Heart left ventricle (tissue), 16 donors: ENCODE measurements at regions not wholly inside any gene's neighbourhood (a gene's known extent, or its start where the extent isn't known, plus 50 kb on each side); places are given as distances from the start of the nearest gene placed in this dataset.
A peak's percentile ranks its signal among the peaks of the same experiment; 100 is the strongest.

Experiments used
- ATAC-seq, 4 donors: fragments of 200-7000 bp; cut with Tn5 transposase; one replicate each; pipeline ENCODE4 v1.9.1; 2020 to 2022; ENCODE audit warnings: moderate library complexity in 4 of 4, mild to moderate bottlenecking in 3 of 4, moderate number of reproducible peaks in 1 of 4
- DNase-seq, 5 donors: peaks; one replicate each; pipeline ENCODE4 v3.0.0-alpha.2; 2020
- H3K27ac ChIP-seq, 12 donors: fragments of 200-600 bp; sonication (generic) in 4 of 12; one replicate each; pipeline versions ENCODE4 v1.5.0 to v1.8.0; 2016 to 2022; ENCODE audit warnings: mild to moderate bottlenecking in 2 of 12
- H3K27me3 ChIP-seq, 9 donors: fragments of 200-600 bp; sonication (generic) in 2 of 9; one replicate each; pipeline versions ENCODE4 v1.5.1 to v1.8.0; 2016 to 2022; ENCODE audit warnings: mild to moderate bottlenecking in 3 of 9
- H3K36me3 ChIP-seq, 9 donors: fragments of 200-600 bp; sonication (generic) in 2 of 9; one replicate each; pipeline versions ENCODE4 v1.5.0 to v1.8.0; 2018 to 2022; ENCODE audit warnings: mild to moderate bottlenecking in 2 of 9
- H3K4me1 ChIP-seq, 12 donors: fragments of 200-600 bp; sonication (generic) in 4 of 12; one replicate each; pipeline versions ENCODE4 v1.5.0 to v1.8.0; 2016 to 2022; ENCODE audit warnings: mild to moderate bottlenecking in 3 of 12
- H3K4me3 ChIP-seq, 12 donors: fragments of 200-600 bp; sonication (generic) in 4 of 12; one replicate each; pipeline versions ENCODE4 v1.5.0 to v1.8.0; 2017 to 2022; ENCODE audit warnings: mild to moderate bottlenecking in 9 of 12, moderate library complexity in 4 of 12
- H3K9me3 ChIP-seq, 12 donors: fragments of 200-600 bp; sonication (generic) in 4 of 12; one replicate each; pipeline versions ENCODE4 v1.5.0 to v1.8.0; 2016 to 2022; ENCODE audit warnings: mild to moderate bottlenecking in 1 of 12
- POLR2A ChIP-seq, 2 donors: fragments of 450-650 bp; IDR thresholded peaks; one replicate each; pipeline ENCODE4 v1.6.1; 2017; ENCODE audit warnings: antibody characterized with exemption in 2 of 2, mild to moderate bottlenecking in 2 of 2, moderate library complexity in 2 of 2
- WGBS, 4 donors: extraction: QIAGEN DNeasy Blood & Tissue Kit in 2 of 4; methylation state at CpG; one replicate each; pipeline versions ENCODE4 v1.1.5 to v1.1.7; 2013 to 2018; 5-methylcytosine and 5-hydroxymethylcytosine counted together
- intact Hi-C, 10 donors: fragments of 100-400 bp; cut with DNase I; formaldehyde crosslinking; loops; one replicate each; pipeline versions ENCODE4 v1.11.1 to v1.14.2; 2022
- TF ChIP-seq, protein P1 (sequence below), 12 donors: fragments of 200-600 bp; sonication (generic) in 4 of 12; IDR thresholded peaks; one replicate each; pipeline versions ENCODE4 v1.5.0 to v1.8.0; 2018 to 2022; ENCODE audit warnings: antibody characterized with exemption in 12 of 12, mild to moderate bottlenecking in 5 of 12
- donor health status: ischemic (EF 13 %, LVEDD 7.1; RV severe dilation, severe dysfunction).
- donor health status: healthy with polysubstance abuse.
- donor health status: DM: no; HTN: yes; CAD: no.
- donor health status: DM: no; HTN: no; CAD: no.
- donor health status: ischemic (EF 25% LVEDD 6.9; RV normal size, moderate dysfunction).
- donor health status: ischemic (EF 25% LVEDD 5.7; RV mildly dilated, moderate dysfunction).
- donor health status: healthy.
- donor health status: DM: yes; HTN: yes; CAD: no.
- donor health status: ischemic (EF 35%, LVEDD 5.7; RV mildly dilated, moderate dysfunction).
- donor health status: nonischemic (EF 11% LVEDD 7.7; RV severe dilation, severe dysfunction).
- donor health status: DM: yes; HTN: yes; CAD: no.
- donor health status: PGD.
- donor health status: ischemic (EF 29% LVEDD 5.4; RV normal size, mild dysfunction).
- donor health status: nonischemic (EF 23%, LVEDD 6.1; RV moderate dilation, normal function).

DNA sequence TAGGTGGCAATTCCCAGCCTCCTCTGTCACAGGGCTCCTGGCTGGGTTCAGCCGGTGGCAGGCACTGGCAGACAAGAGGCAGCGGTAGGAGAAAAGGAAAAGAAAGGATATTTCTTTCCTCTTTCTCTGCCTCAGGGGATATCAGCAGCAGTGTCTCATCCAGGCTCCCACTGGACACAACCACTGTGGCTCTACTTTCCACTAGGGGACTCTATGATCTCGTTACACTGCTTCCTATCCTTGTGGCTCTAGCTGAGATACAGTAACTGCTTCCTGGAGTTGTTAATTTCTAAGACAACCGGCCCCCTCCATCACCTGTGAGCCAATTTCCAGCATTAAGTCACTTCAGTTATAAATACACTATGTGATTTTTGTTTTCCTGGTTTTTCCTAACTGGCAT lies 102.0 kb upstream of the LRFN2 start:
- 38 to 76% (median 60%) methylated on average over 4 of the region's 4 CpGs for WGBS, 4 donors
- ATAC-seq = peak in 1 of 4 donors; percentile 45
- intact Hi-C loops = no loop called here

DNA sequence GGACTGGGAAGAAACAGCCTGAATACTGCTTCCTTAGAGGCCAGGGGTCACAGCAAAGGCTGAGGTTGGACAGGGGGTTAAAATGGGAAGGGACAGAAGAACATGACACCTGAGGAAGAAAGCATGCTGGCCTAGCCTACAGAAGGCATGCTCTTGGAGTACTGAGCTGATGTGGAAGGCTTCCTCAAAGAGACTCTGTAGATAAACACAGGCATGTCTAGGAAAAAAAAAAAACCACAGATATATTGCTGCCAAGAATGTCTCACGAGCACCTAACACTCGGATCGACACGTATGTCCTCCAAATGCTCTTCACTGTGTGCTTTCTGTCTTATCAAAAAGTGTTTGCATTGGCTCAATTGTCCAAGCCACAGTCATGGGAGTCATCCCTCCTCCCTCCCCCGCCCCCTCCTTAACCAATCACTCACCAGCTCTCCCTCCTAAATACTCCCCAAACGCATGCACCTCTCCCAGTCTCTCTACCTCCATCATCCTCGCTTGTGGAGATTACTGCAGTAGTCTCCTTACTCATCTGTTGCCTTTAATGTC lies 101.1 kb upstream of the LRFN2 start:
- no peak overlapping the region for H3K27ac ChIP-seq
- peaks cover 0 to 13% (median 6%) of the 10 kb centered on the region in 12 donors for H3K9me3 ChIP-seq
- H3K4me3 ChIP-seq = no peak overlapping the region
- ATAC-seq = peak in 2 of 4 donors; percentile 60 to 62
- intact Hi-C loops = no loop called here
- peaks cover 0 to 6% (median 0%) of the 10 kb centered on the region in 12 donors for H3K4me1 ChIP-seq
- no peaks in the 10 kb centered on the region for H3K36me3 ChIP-seq
- TF ChIP-seq, protein P1, sequence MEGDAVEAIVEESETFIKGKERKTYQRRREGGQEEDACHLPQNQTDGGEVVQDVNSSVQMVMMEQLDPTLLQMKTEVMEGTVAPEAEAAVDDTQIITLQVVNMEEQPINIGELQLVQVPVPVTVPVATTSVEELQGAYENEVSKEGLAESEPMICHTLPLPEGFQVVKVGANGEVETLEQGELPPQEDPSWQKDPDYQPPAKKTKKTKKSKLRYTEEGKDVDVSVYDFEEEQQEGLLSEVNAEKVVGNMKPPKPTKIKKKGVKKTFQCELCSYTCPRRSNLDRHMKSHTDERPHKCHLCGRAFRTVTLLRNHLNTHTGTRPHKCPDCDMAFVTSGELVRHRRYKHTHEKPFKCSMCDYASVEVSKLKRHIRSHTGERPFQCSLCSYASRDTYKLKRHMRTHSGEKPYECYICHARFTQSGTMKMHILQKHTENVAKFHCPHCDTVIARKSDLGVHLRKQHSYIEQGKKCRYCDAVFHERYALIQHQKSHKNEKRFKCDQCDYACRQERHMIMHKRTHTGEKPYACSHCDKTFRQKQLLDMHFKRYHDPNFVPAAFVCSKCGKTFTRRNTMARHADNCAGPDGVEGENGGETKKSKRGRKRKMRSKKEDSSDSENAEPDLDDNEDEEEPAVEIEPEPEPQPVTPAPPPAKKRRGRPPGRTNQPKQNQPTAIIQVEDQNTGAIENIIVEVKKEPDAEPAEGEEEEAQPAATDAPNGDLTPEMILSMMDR (IDR thresholded peaks at IDR 0.05) = no peak
- no peak for TF ChIP-seq POLR2A (IDR thresholded peaks at IDR 0.05)
- H3K27me3 ChIP-seq = peaks cover 0 to 6% (median 0%) of the 10 kb centered on the region in 9 donors
- 29 to 40% (median 34%) methylated on average over 7 of the region's 7 CpGs for WGBS, 4 donors
- DNase-seq = no peak

More for the DNA sequence above, 102.0 kb upstream of the LRFN2 start:
- Histone ChIP-seq H3K27me3 (peaks cover 0 to 6% (median 0%) of the 10 kb centered on the region in 9 donors), H3K36me3 (no peaks in the 10 kb centered on the region), H3K4me1 (peaks cover 0 to 6% (median 0%) of the 10 kb centered on the region in 12 donors), H3K27ac (no peak overlapping the region), H3K4me3 (no peak overlapping the region), H3K9me3 (peaks cover 0 to 13% (median 6%) of the 10 kb centered on the region in 12 donors)
- DNase-seq = no peak
- no peak for TF ChIP-seq POLR2A (IDR thresholded peaks at IDR 0.05)
- TF ChIP-seq, protein P1 (IDR thresholded peaks at IDR 0.05) = peak in 1 of 12 donors; percentile 9

DNA sequence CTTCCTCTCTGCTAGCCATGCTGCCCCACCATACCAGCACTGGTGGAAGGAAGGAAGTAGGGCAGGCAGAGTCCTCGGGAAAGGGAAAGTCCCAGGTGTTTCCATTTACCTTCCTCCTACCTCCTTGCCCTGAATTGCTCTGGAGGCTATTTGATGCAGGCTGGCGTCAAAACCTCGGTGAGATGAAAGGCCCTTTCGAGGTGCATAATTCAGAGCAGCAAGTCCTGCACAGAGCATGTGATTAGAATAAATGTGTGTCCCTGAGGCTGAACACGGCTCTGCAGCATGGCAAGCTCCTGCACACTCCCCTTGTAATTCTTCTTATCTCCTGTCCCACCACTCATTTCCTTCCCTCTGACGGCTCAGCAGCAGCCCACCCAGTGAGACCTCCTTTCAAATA lies 98.7 kb upstream of the LRFN2 start:
- WGBS, 4 donors = 41 to 55% (median 49%) methylated on average over 6 of the region's 6 CpGs
- no peaks in the 10 kb centered on the region for H3K36me3 ChIP-seq
- H3K4me1 ChIP-seq = peaks cover 0 to 6% (median 0%) of the 10 kb centered on the region in 12 donors
- DNase-seq (no peak), ATAC-seq (no peak)
- no peak overlapping the region for H3K27ac ChIP-seq
- H3K9me3 ChIP-seq = peaks cover 0 to 13% (median 6%) of the 10 kb centered on the region in 12 donors
- intact Hi-C loops = no loop called here
- no peak overlapping the region for H3K4me3 ChIP-seq
- no peak for TF ChIP-seq POLR2A (IDR thresholded peaks at IDR 0.05)
- TF ChIP-seq, protein P1 (IDR thresholded peaks at IDR 0.05) = no peak
- H3K27me3 ChIP-seq = peaks cover 0 to 10% (median 0%) of the 10 kb centered on the region in 9 donors

DNA sequence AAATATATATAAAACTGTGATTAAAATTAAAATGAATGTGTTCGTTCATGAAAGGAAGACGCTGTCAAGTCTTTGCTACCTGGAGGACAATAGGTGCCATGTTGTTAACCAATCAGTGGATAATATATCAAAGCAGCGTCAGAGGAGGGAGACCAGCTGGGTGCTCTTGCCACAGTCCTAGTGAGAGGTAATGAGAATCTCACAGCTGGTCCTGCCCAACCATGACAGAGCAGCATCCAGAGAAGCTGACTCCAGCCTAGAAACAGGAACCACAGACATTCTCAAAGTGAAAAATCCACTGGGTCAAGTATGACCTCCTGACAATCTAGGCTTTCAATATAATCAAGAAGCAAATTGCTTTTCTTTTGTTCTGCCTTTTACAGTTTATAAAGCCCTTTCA lies 94.5 kb upstream of the LRFN2 start:
- intact Hi-C loops = no loop called here
- Histone ChIP-seq H3K36me3 (no peaks in the 10 kb centered on the region), H3K4me3 (no peak overlapping the region), H3K27ac (no peak overlapping the region), H3K9me3 (peaks cover 0 to 23% (median 8%) of the 10 kb centered on the region in 12 donors), H3K4me1 (no peaks in the 10 kb centered on the region), H3K27me3 (peaks cover 0 to 10% (median 0%) of the 10 kb centered on the region in 9 donors)
- TF ChIP-seq, protein P1 (IDR thresholded peaks at IDR 0.05) = no peak
- TF ChIP-seq POLR2A (IDR thresholded peaks at IDR 0.05) = no peak
- ATAC-seq (no peak), DNase-seq (no peak)
- 80 to 84% (median 81%) methylated on average over 3 of the region's 3 CpGs for WGBS, 4 donors
